HEK293 (cell line): ENCODE measurements at regions not wholly inside any gene's neighbourhood (a gene's known extent, or its start where the extent isn't known, plus 50 kb on each side); places are given as distances from the start of the nearest gene placed in this dataset.

Experiments
- CTCF ChIA-PET: fragments of 350-600 bp; formaldehyde crosslinking; extraction: SDS; loops from one replicate; lab custom pipeline; 2021; ENCODE audit warnings: antibody characterized with exemption; lab: Yijun Ruan, JAX
- POLR2A ChIA-PET: fragments of 300-600 bp; formaldehyde crosslinking; extraction: SDS; loops from one replicate; lab custom pipeline; 2020; ENCODE audit warnings: antibody characterized with exemption, inconsistent platforms; lab: Yijun Ruan, JAX
- H3K27ac ChIP-seq: fragments of 200-500 bp; sonication (Bioruptor generic); 2 replicates; pipeline ENCODE4 v1.5.1; 2014; ENCODE audit warnings: low read depth, low read length, control low read depth, inconsistent platforms; ENCODE audit errors: extremely low read depth
- H3K36me3 ChIP-seq, 2 experiments: fragments of 200-500 bp in 1 of 2; sonication (Bioruptor generic) in 1 of 2; 1 replicate in 1 of 2; 2 replicates in 1 of 2; pipeline ENCODE4 v1.5.1; 2014 to 2017; ENCODE audit warnings: inconsistent platforms in 2 of 2, low read length in 2 of 2; ENCODE audit not compliant: control insufficient read depth in 2 of 2, insufficient read depth in 1 of 2
- H3K4me1 ChIP-seq: fragments of 200-500 bp; sonication (Bioruptor generic); 2 replicates; pipeline ENCODE4 v1.5.1; 2014; ENCODE audit warnings: mild to moderate bottlenecking, low read length, inconsistent platforms; ENCODE audit not compliant: control insufficient read depth, insufficient read depth
- H3K4me3 ChIP-seq: 2 replicates; pipeline ENCODE4 v1.5.1; 2011; ENCODE audit warnings: low read depth, mild to moderate bottlenecking, control low read depth, low read length, moderate library complexity
- H3K9me3 ChIP-seq: fragments of 200-500 bp; sonication (Bioruptor generic); 2 replicates; pipeline ENCODE4 v1.5.1; 2014; ENCODE audit warnings: low read depth, low read length, inconsistent platforms; ENCODE audit not compliant: control insufficient read depth, insufficient read depth
- CTCF ChIP-seq: fragments of 450-650 bp; formaldehyde crosslinking; IDR thresholded peaks from 2 replicates; pipeline ENCODE4 v1.5.1; 2016; ENCODE audit warnings: missing biosample characterization, missing genetic modification characterization
- ELK4 ChIP-seq: IDR thresholded peaks from 2 replicates; pipeline ENCODE4 v1.6.1; 2011; ENCODE audit warnings: mild to moderate bottlenecking, low read depth, low read length, borderline replicate concordance
- FEZF1 ChIP-seq: fragments of 450-650 bp; formaldehyde crosslinking; IDR thresholded peaks from 2 replicates; pipeline ENCODE4 v1.5.1; 2016; ENCODE audit warnings: missing biosample characterization, missing genetic modification characterization
- KLF1 ChIP-seq: fragments of 450-650 bp; formaldehyde crosslinking; IDR thresholded peaks from 2 replicates; pipeline ENCODE4 v1.5.1; 2016; ENCODE audit warnings: missing biosample characterization, missing genetic modification characterization
- MEIS1 ChIP-seq: sonication (generic); formaldehyde crosslinking; IDR thresholded peaks from 2 replicates; pipeline ENCODE4 v1.8.1; 2022; ENCODE audit warnings: missing genetic modification reagents, mild to moderate bottlenecking, borderline replicate concordance
- PRDM1 ChIP-seq: fragments of 450-650 bp; formaldehyde crosslinking; IDR thresholded peaks from 2 replicates; pipeline ENCODE4; 2016; ENCODE audit warnings: missing biosample characterization, missing genetic modification characterization
- SALL2 ChIP-seq: fragments of 450-650 bp; formaldehyde crosslinking; IDR thresholded peaks from 2 replicates; pipeline ENCODE4 v1.5.0; 2017; ENCODE audit warnings: missing biosample characterization, mild to moderate bottlenecking, missing genetic modification characterization, borderline replicate concordance
- ZNF10 ChIP-seq: fragments of 450-650 bp; formaldehyde crosslinking; IDR thresholded peaks from 2 replicates; pipeline ENCODE4 v1.5.1; 2017; ENCODE audit warnings: missing biosample characterization, missing genetic modification characterization
- ZNF132 ChIP-seq: fragments of 450-650 bp; formaldehyde crosslinking; IDR thresholded peaks from 2 replicates; pipeline ENCODE4 v1.5.1; 2017; ENCODE audit warnings: missing biosample characterization, missing genetic modification characterization, borderline replicate concordance
- ZNF146 ChIP-seq: fragments of 450-650 bp; formaldehyde crosslinking; IDR thresholded peaks from 2 replicates; pipeline ENCODE4 v1.5.1; 2016; ENCODE audit warnings: missing biosample characterization, missing genetic modification characterization
- ZNF184 ChIP-seq: fragments of 450-650 bp; IDR thresholded peaks from 2 replicates; pipeline ENCODE4 v1.5.1; 2018; ENCODE audit warnings: missing biosample characterization, mild to moderate bottlenecking, missing genetic modification characterization
- ZNF211 ChIP-seq: fragments of 450-650 bp; formaldehyde crosslinking; IDR thresholded peaks from 2 replicates; pipeline ENCODE4 v1.5.1; 2016; ENCODE audit warnings: low read depth, missing biosample characterization, missing genetic modification characterization
- ZNF24 ChIP-seq: fragments of 450-650 bp; formaldehyde crosslinking; IDR thresholded peaks from 2 replicates; pipeline ENCODE4 v1.5.1; 2016; ENCODE audit warnings: missing biosample characterization, missing genetic modification characterization
- ZNF324 ChIP-seq: fragments of 450-650 bp; formaldehyde crosslinking; IDR thresholded peaks from 2 replicates; pipeline ENCODE4 v1.5.1; 2016; ENCODE audit warnings: missing biosample characterization, missing genetic modification characterization
- ZNF350 ChIP-seq: fragments of 450-650 bp; formaldehyde crosslinking; IDR thresholded peaks from 2 replicates; pipeline ENCODE4 v1.5.0; 2017; ENCODE audit warnings: missing biosample characterization, mild to moderate bottlenecking, missing genetic modification characterization
- ZNF394 ChIP-seq: fragments of 450-650 bp; formaldehyde crosslinking; IDR thresholded peaks from 2 replicates; pipeline ENCODE4 v1.5.1; 2016; ENCODE audit warnings: missing biosample characterization, missing genetic modification characterization, mild to moderate bottlenecking, moderate library complexity, borderline replicate concordance
- ZNF521 ChIP-seq: fragments of 450-650 bp; formaldehyde crosslinking; IDR thresholded peaks from 2 replicates; pipeline ENCODE4 v1.5.1; 2017; ENCODE audit warnings: missing biosample characterization, mild to moderate bottlenecking, missing genetic modification characterization
- ZNF580 ChIP-seq: fragments of 450-650 bp; formaldehyde crosslinking; IDR thresholded peaks from 2 replicates; pipeline ENCODE4 v1.5.1; 2016; ENCODE audit warnings: missing biosample characterization, missing genetic modification characterization
- ZNF610 ChIP-seq: fragments of 450-650 bp; formaldehyde crosslinking; IDR thresholded peaks from 2 replicates; pipeline ENCODE4 v1.5.1; 2016; ENCODE audit warnings: missing biosample characterization, missing genetic modification characterization, borderline replicate concordance
- ZNF621 ChIP-seq: fragments of 450-650 bp; formaldehyde crosslinking; IDR thresholded peaks from 2 replicates; pipeline ENCODE4 v1.5.1; 2017; ENCODE audit warnings: missing biosample characterization, missing genetic modification characterization
- ZNF776 ChIP-seq: fragments of 450-650 bp; formaldehyde crosslinking; IDR thresholded peaks from 2 replicates; pipeline ENCODE4 v1.5.0; 2017; ENCODE audit warnings: missing biosample characterization, missing genetic modification characterization, borderline replicate concordance
- ZNF843 ChIP-seq: fragments of 450-650 bp; formaldehyde crosslinking; IDR thresholded peaks from 2 replicates; pipeline ENCODE4 v1.5.1; 2016; ENCODE audit warnings: missing biosample characterization, missing genetic modification characterization
- TF ChIP-seq, protein P1 (sequence below): fragments of 450-650 bp; formaldehyde crosslinking; optimal IDR thresholded peaks from 2 replicates; pipeline ENCODE3; 2016; ENCODE audit warnings: missing biosample characterization, mild to moderate bottlenecking, missing genetic modification characterization
- TF ChIP-seq, protein P2 (sequence below): fragments of 450-650 bp; formaldehyde crosslinking; IDR thresholded peaks from 2 replicates; pipeline ENCODE4 v1.5.1; 2017; ENCODE audit warnings: missing biosample characterization, missing genetic modification characterization
- TF ChIP-seq, protein P3 (sequence below): fragments of 450-650 bp; formaldehyde crosslinking; IDR thresholded peaks from 2 replicates; pipeline ENCODE4 v1.5.1; 2016; ENCODE audit warnings: missing biosample characterization, missing genetic modification characterization

- no peak overlapping the region for H3K4me3 ChIP-seq
- H3K9me3 ChIP-seq, result no peaks in the 10 kb centered on the region
- ChIA-PET CTCF (interaction anchor here (1.4 kb wide), 1 partner anchor 144 kb away, joined by 3 read pairs; no protein-coding TSS in a partner anchor), POLR2A (no interaction called here)
- no peak overlapping the region for H3K27ac ChIP-seq
- TF ChIP-seq ZNF621 (tag by site-specific recombination), result no peak
- TF ChIP-seq ZNF394 (tag by site-specific recombination), result no peak
- TF ChIP-seq ZNF24 (tag by site-specific recombination), result no peak
- H3K36me3 ChIP-seq, result no peaks in the 10 kb centered on the region
- 0 out of 2 replicates have a peak, but pooled peaks cover 2% of the 10 kb centered on the region for H3K4me1 ChIP-seq
Observed at GRCh38 chr20:48476854-48477253, 350.9 kb downstream of the PREX1 start.

DNA sequence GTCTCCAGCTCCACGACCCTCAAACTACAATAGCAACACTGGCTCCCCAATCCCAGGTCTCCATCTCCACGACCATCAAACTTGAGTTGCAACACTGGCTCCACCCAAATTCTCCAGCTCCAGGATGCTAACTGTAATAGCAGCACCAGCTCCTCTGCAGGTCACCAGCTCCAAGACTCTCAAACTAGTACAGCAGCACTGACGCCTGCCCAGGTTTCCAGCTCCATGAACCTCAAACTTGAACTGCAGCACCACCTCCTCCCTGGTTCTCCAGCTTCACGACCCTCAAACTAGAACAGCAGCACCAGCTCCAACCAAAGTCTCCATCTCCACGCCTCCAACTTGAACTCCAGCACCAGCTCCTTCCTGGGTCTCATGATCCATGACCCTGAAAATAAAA lies 353.8 kb downstream of the PREX1 start:
- ChIA-PET POLR2A (no interaction called here), CTCF (no interaction called here)
- TF ChIP-seq, protein P1, sequence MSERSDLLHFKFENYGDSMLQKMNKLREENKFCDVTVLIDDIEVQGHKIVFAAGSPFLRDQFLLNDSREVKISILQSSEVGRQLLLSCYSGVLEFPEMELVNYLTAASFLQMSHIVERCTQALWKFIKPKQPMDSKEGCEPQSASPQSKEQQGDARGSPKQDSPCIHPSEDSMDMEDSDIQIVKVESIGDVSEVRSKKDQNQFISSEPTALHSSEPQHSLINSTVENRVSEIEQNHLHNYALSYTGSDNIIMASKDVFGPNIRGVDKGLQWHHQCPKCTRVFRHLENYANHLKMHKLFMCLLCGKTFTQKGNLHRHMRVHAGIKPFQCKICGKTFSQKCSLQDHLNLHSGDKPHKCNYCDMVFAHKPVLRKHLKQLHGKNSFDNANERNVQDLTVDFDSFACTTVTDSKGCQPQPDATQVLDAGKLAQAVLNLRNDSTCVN (tag by site-specific recombination), result no peak
- no peak for TF ChIP-seq ZNF580
- no peak for TF ChIP-seq CTCF (tag by site-specific recombination)
- TF ChIP-seq, all 188 proteins: peak for 0
- Histone ChIP-seq H3K4me3 (no peak overlapping the region), H3K36me3 (no peaks in the 10 kb centered on the region), H3K9me3 (no peaks in the 10 kb centered on the region), H3K27ac (no peak overlapping the region), H3K4me1 (0 out of 2 replicates have a peak, but pooled peaks cover 1% of the 10 kb centered on the region)

- no peaks in the 10 kb centered on the region for H3K9me3 ChIP-seq
- no peaks in the 10 kb centered on the region for H3K4me1 ChIP-seq
- H3K4me3 ChIP-seq, result no peak overlapping the region
- POLR2A ChIA-PET, result no interaction called here
- no peaks in the 10 kb centered on the region for H3K36me3 ChIP-seq
- no peak for TF ChIP-seq SALL2 (tag by site-specific recombination)
- no peak for TF ChIP-seq ZNF211 (tag by site-specific recombination)
- TF ChIP-seq ZNF10, result no peak
- TF ChIP-seq FEZF1, result no peak
- no peak for TF ChIP-seq PRDM1 (tag by site-specific recombination)
- TF ChIP-seq, protein P2, sequence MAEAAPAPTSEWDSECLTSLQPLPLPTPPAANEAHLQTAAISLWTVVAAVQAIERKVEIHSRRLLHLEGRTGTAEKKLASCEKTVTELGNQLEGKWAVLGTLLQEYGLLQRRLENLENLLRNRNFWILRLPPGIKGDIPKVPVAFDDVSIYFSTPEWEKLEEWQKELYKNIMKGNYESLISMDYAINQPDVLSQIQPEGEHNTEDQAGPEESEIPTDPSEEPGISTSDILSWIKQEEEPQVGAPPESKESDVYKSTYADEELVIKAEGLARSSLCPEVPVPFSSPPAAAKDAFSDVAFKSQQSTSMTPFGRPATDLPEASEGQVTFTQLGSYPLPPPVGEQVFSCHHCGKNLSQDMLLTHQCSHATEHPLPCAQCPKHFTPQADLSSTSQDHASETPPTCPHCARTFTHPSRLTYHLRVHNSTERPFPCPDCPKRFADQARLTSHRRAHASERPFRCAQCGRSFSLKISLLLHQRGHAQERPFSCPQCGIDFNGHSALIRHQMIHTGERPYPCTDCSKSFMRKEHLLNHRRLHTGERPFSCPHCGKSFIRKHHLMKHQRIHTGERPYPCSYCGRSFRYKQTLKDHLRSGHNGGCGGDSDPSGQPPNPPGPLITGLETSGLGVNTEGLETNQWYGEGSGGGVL, result no peak
- TF ChIP-seq ZNF776, result no peak
- no peak for TF ChIP-seq ZNF324
- no peak for TF ChIP-seq ELK4
- no peak for TF ChIP-seq ZNF146
- no peak for TF ChIP-seq ZNF350 (tag by site-specific recombination)
- TF ChIP-seq ZNF521, result no peak
- TF ChIP-seq, protein P3, sequence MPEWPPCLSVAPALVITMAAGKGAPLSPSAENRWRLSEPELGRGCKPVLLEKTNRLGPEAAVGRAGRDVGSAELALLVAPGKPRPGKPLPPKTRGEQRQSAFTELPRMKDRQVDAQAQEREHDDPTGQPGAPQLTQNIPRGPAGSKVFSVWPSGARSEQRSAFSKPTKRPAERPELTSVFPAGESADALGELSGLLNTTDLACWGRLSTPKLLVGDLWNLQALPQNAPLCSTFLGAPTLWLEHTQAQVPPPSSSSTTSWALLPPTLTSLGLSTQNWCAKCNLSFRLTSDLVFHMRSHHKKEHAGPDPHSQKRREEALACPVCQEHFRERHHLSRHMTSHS (tag by site-specific recombination), result no peak
- no peak for TF ChIP-seq ZNF843 (tag by site-specific recombination)
- TF ChIP-seq MEIS1, result no peak
- TF ChIP-seq ZNF132, result no peak
- no peak for TF ChIP-seq ZNF184 (tag by site-specific recombination)
- no peak for TF ChIP-seq KLF1 (tag by site-specific recombination)
- TF ChIP-seq ZNF610 (tag by site-specific recombination), result no peak
- no peak overlapping the region for H3K27ac ChIP-seq
- CTCF ChIA-PET, result interaction anchor here (1.5 kb wide), 1 partner anchor 149 kb away, joined by 5 read pairs; no protein-coding TSS in a partner anchor
Observed at GRCh38 chr20:48471759-48472408, 355.9 kb downstream of the PREX1 start.
